H1 (cell line): ENCODE measurements at regions not wholly inside any gene's neighbourhood (a gene's known extent, or its start where the extent isn't known, plus 50 kb on each side); places are given as distances from the start of the nearest gene placed in this dataset.

Experiments
- JUND ChIP-seq: IDR thresholded peaks from 2 replicates; pipeline ENCODE4 v1.6.1; 2011; ENCODE audit warnings: mild to moderate bottlenecking, improper control_type of control experiment, low read length
- MAFK ChIP-seq: IDR thresholded peaks from 2 replicates; pipeline ENCODE4 v1.6.1; 2012; ENCODE audit warnings: low read depth, mild to moderate bottlenecking, improper control_type of control experiment, low read length
- POLR2A ChIP-seq, 2 experiments: IDR thresholded peaks; 1 replicate in 1 of 2; 2 replicates in 1 of 2; pipeline ENCODE4 v1.6.1; 2011; ENCODE audit warnings: low read depth in 2 of 2, low read length in 2 of 2, mild to moderate bottlenecking in 2 of 2; ENCODE audit errors: control extremely low read depth in 1 of 2
- RBBP5 ChIP-seq: IDR thresholded peaks from 2 replicates; pipeline ENCODE4 v1.7.1; 2012; ENCODE audit warnings: low read depth, mild to moderate bottlenecking, inconsistent platforms, low read length, moderate library complexity, borderline replicate concordance
- SIN3A ChIP-seq, 2 experiments: IDR thresholded peaks in 1 of 2; conservative IDR thresholded peaks in 1 of 2; 2 replicates each; pipeline ENCODE4 v1.6.1; 2011 to 2012; ENCODE audit warnings: low read length in 2 of 2, improper control_type of control experiment in 1 of 2, low read depth in 1 of 2, mild to moderate bottlenecking in 1 of 2
- TCF12 ChIP-seq: IDR thresholded peaks from 2 replicates; pipeline ENCODE4 v1.6.1; 2011; ENCODE audit warnings: low read depth, mild to moderate bottlenecking, low read length
- TF ChIP-seq, protein P1 (sequence below): IDR thresholded peaks from 2 replicates; pipeline ENCODE4 v1.6.1; 2012; ENCODE audit warnings: inconsistent platforms

DNA sequence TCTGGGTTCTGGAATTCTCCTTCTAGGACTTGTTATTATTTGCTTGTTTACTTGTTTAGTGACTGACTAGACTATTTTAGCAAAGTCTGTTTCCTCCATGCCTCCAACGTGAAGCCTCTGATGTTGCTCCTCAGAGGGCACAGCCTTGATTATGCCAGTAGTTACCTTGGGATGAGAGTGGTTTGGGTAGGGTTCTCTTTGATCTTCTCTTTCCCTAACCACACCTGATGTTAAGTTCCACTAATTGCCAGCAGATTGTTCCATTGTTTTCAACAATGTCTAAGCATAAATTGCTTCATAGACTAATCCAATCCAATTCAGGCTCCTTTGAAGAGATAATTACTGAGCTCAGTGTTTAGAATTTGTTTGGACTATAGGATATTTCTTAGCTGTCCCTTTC, 352.7 kb upstream of the DIPK2B start:
- TF ChIP-seq TCF12 (no peak), MAFK (no peak), POLR2A (IDR thresholded peaks at IDR 0.05; ENCODE audit: control extremely low read depth in 1 of 2, low read depth in 2 of 2, low read length in 2 of 2) (no peak), JUND (no peak), SIN3A (conservative IDR thresholded peaks at IDR 0.05 in 1 of 2, IDR thresholded peaks at IDR 0.05 in 1 of 2; ENCODE audit: low read depth in 1 of 2, low read length in 2 of 2) (no peak), RBBP5 (no peak)
- TF ChIP-seq, protein P1, sequence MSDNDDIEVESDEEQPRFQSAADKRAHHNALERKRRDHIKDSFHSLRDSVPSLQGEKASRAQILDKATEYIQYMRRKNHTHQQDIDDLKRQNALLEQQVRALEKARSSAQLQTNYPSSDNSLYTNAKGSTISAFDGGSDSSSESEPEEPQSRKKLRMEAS = no peak
